Right kidney (tissue), 1 donor: ENCODE measurements at regions not wholly inside any gene's neighbourhood (a gene's known extent, or its start where the extent isn't known, plus 50 kb on each side); places are given as distances from the start of the nearest gene placed in this dataset.

Experiments used
- DNase-seq: peaks from one replicate; pipeline ENCODE4 v3.0.0-alpha.2; 2016

- DNase-seq, result no peak
These were observed 143.6 kb upstream of the EOMES start for GRCh38 chr3:27865731-27866130.

GRCh38 chr3:27869152-27869551, 147.0 kb upstream of the EOMES start:
- DNase-seq, result no peak

GRCh38 chr3:27877061-27878013, 155.2 kb upstream of the EOMES start:
- DNase-seq, result no peak

GRCh38 chr3:27878014-27878383, 155.9 kb upstream of the EOMES start:
- no peak for DNase-seq

- DNase-seq, result no peak
These were observed 159.1 kb upstream of the EOMES start for GRCh38 chr3:27880969-27881892.

- no peak for DNase-seq
These were observed 161.1 kb upstream of the EOMES start for GRCh38 chr3:27883266-27883665.

- no peak for DNase-seq
These were observed 163.5 kb upstream of the EOMES start for GRCh38 chr3:27885641-27886040.

- no peak for DNase-seq
These were observed 166.4 kb upstream of the EOMES start for GRCh38 chr3:27888562-27888961.

- DNase-seq, result no peak
These were observed 167.6 kb upstream of the EOMES start for GRCh38 chr3:27889745-27890144.

- no peak for DNase-seq
These were observed 178.2 kb upstream of the EOMES start for GRCh38 chr3:27900316-27900715.

- DNase-seq, result no peak
These were observed 181.3 kb upstream of the EOMES start for GRCh38 chr3:27903446-27903845.

- no peak for DNase-seq
These were observed 183.5 kb upstream of the EOMES start for GRCh38 chr3:27905625-27906024.

GRCh38 chr3:27907148-27907547, 185.0 kb upstream of the EOMES start:
- no peak for DNase-seq

GRCh38 chr3:27907929-27908328, 185.8 kb upstream of the EOMES start:
- no peak for DNase-seq

- DNase-seq, result no peak
These were observed 188.3 kb upstream of the EOMES start for GRCh38 chr3:27910456-27910855.

- DNase-seq, result no peak
These were observed 192.1 kb upstream of the EOMES start for GRCh38 chr3:27914199-27914598.

- DNase-seq, result no peak
These were observed 201.4 kb upstream of the EOMES start for GRCh38 chr3:27923349-27924068.

GRCh38 chr3:27927882-27928281, 205.8 kb upstream of the EOMES start:
- no peak for DNase-seq

GRCh38 chr3:27930052-27930602, 208.0 kb upstream of the EOMES start:
- no peak for DNase-seq

- DNase-seq, result no peak
These were observed 213.4 kb upstream of the EOMES start for GRCh38 chr3:27935492-27935891.

GRCh38 chr3:27939521-27939920, 217.4 kb upstream of the EOMES start:
- no peak for DNase-seq

- no peak for DNase-seq
These were observed 217.8 kb upstream of the EOMES start for GRCh38 chr3:27939940-27940339.
